GM18867 (cell line): ENCODE measurements at regions not wholly inside any gene's neighbourhood (a gene's known extent, or its start where the extent isn't known, plus 50 kb on each side); places are given as distances from the start of the nearest gene placed in this dataset.
"Not testable (repeated sequence)": the region's sequence is repeated elsewhere in the genome, so short reads cannot be mapped to it uniquely, and the experiment has no call there.

ENCODE experiments used
- ATAC-seq: cut with Tn5 transposase; IDR thresholded peaks from one replicate; pipeline ENCODE4 v1.9.1; 2021; ENCODE audit warnings: mild to moderate bottlenecking, moderate library complexity; ENCODE audit not compliant: unreplicated experiment

DNA sequence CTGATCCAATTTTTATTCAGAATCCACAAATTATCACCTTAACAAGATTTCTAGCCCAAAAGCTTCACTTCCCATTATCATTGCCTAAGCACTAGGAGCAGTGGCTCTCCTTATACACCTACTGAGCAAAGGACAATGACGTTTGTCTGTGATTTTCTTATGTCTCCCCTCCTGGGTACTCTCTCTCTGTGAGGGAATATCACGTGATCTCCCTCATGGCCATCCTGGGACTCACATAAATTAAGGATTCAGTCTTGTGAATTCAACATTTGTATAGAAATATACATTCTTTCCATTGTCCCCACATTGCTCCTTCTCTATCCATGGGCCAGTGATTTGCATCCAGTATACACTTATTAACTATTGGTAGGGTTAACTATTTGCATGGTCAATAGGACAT lies 476.5 kb downstream of the PLK2 start:
- no peak for ATAC-seq

DNA sequence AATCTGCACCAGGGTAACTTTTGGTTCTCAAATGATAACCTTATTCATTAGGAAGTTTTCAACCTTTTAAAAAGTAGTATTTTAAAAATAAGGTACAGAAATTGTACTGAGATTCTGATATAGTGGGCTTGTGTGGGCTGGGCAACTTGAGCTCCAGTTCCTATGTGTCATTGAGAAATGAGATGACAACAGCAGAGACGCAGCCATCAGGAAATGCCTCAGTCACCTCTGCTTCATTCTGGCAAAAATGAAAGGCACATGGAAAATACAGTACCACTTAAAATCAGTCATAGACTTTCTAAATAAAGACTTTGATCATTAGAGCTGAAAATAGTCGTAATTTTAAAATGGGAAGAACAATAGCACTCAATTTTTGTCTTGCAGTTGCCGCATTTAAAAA lies 480.2 kb downstream of the PLK2 start:
- ATAC-seq = no peak

DNA sequence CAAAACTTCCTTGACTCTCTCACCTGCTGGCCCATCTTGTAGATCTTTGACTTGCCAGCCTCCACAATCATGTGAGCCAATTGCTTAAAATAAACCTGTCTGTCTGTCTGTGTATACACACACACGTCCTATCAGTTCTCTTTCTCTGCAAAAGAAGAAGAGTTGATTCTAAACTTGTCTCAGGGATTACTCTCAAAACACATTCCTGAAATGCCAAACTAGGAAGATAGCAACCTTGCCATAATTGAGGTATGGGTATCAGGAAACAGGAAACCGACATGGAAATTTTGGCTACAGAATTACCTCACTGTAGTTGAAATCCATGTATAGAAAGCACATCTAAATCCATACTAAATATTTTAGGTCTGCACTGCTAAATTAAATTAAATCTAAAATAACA lies 483.4 kb downstream of the PLK2 start:
- ATAC-seq = no peak

DNA sequence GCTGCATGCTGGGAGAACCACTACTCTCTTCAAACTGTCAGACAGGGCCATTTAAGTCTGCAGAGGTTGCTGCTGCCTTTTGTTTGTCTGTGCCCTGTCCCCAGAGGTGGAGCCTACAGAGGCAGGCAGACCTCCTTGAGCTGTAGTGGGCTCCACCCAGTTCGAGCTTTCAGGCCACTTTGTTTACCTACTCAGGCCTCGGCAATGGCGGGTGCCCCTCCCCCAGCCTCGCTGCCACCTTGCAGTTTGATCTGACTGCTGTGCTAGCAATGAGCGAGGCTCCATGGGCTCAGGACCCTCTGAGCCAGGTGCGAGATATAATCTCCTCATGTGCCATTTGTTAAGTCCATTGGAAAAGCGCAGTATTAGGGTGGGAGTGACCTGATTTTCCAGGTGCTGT lies 487.8 kb downstream of the PLK2 start:
- not testable (repeated sequence) for ATAC-seq

DNA sequence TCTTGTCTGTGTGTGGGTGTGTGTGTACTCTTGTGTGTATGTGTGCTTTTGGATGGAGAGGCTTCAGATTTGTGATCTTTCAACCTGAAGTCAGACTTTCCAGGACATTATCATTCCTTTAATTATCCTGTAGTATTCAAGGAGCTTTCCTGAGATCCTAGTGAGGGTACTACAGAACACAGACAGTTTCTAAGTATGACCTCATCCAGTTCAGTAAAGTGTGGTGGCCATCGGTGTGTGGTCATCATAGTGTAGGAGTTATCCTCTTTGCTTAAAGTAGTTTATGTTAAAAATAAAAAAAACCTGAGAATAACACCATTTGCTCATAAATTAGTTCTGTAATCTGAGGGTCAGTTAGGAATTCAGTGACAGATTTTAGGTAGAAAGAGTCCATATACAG lies 478.0 kb upstream of the ACTBL2 start:
- no peak for ATAC-seq

DNA sequence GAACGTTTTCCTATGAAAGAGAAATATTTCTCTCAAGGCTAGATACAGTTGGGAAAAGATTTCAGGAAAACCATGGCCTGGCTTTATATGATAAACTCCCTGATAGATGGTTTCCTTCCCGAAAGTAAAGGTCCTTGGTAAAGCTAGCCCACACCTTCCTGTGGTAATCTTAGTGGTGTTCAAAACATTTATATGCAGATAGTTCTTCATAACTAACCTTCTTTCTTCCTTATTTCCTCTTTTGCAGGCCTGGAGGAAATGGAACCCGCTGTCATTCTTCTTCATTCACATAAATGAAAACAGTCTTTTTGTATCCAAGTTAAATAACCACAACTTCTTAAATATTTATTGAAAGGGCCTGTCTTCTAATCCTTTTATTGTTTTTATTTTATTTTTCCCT lies 474.0 kb upstream of the ACTBL2 start:
- ATAC-seq = no peak

DNA sequence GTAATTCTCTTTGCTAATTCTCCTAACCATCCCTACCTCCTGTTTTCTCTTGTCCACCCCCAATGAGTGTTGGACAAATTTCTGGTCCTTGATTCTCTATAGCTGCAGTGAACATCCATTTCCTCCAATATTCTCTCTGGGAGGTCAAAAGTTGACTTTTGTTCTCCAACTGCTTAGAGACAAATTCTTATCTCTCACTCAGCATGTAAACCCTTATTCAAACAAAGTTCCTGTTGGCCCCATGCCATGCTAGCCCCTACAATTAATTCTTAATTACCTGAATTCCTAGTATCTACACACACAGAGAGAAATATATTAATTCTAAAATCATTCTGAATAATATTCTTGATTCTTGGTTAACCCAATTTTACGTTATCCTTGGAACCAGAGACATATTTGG lies 472.9 kb upstream of the ACTBL2 start:
- ATAC-seq = no peak

DNA sequence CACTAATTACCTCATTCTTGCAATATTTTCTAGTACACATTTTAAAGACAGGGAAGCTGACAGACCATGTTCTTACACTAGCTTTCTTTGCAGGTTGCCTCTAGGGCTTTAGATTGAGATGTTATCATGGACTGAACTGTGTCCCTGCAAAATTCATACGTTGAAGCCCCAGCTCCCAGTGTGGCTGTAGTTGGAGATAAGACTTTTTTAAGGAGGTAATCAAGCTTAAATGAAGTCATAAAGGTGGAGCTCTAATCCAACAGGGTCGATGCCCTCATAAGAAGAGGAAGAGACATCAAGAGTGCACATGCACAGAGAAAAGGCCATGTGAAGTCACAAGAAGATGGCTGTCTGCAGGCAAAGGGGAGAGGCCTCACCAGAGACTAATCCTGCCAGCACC lies 471.2 kb upstream of the ACTBL2 start:
- ATAC-seq = no peak

DNA sequence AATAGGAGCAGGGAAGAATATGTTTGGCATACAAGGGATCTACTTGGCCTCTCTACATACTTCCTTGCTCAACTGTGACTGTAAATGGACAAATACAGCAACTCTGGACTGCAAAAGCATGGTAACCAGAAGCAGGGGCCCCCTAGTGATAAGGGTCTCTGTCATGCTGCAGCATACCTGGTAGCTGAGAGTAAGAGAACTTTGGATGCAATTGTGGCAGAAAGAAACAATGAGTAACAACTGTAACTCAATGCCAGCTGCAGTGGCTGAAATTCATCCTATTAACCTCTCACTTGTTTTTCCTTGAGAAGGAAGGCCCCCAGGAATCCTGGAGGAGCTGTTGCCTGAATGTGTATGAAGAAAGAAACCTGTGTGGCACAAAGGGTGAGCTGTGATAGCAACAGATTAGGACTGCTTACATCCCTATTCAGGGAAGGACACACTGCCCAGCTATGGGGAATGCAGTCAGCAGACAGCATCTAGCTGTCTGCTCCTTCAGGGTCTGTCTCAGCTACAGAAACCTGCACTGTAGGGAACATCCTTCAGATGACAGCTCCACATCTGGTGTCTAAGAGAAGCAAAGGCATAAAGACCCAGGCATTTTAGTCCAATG lies 468.1 kb upstream of the ACTBL2 start:
- no peak for ATAC-seq

DNA sequence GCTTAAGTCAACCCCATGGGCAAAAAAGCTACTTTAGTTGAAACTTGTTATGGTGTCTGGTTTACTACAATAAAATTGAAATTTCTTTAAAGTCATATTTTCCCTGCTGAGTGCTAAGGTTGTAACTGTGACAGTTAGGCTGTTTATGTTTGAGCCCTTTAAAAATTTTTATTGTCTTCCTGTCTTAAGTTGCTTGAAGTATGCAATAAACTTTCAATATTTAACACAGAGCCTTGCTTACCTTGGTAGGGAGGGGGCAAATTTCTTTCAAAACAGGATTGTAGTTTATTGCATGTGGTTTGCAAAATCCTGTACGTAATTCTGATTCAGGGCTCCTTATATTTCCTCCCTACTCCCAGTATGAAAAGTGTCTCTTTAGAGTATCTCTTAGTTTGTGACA lies 465.5 kb upstream of the ACTBL2 start:
- ATAC-seq = no peak

DNA sequence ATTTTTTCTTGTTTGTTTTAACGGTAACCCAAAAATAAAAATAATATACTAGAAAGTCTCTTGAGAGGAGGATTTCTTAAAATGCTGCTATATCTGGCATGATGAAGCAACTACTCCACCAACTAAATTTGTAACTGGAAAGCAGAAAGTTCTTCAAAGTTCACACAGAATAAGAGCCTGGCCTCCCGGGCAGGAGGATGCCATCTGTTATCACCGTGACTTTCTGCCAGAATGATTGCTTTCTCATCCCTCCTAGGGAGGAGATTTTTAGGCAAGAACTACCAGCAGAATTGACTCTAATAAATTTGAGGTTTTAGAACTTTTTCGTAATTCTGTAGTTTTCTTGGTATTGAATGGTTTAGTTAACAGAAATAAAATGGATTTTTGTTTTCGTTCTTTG lies 464.6 kb upstream of the ACTBL2 start:
- no peak for ATAC-seq

DNA sequence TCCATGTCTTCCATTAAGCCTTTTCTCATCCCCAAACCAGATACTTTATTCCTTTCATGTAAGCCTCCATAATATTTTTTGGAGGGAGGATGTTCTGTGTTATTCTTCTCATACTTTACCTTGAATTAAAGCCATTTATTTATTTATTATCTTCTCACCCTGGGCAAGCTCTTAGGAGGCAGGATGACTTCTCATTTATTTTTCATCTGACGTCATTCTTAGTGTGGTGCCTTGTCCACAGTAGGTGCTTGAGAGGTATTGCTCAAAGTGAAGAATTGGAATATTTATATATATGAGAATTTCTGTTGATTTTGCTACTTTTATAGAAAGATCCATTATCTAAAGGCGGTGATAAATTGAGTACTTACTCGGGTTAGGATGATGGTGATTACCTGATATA lies 458.3 kb upstream of the ACTBL2 start:
- ATAC-seq = no peak

DNA sequence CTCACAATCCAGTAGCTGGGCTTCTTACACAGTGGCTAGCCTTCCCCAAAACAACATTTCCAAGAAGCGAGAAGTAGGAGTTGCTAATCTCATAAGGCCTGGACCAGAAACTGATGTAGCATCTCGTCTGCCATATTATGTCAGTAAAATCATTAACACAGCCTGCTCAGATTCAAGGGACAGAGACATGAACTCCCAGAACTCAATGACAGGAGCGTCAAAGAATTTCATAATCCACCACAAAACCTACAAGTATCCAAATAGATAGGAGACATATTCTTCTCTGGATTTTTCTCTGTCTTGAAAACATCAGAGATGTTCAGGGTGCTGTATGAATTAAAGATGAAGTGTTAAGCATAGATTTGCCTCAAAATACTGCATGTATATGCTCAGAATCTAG lies 457.6 kb upstream of the ACTBL2 start:
- ATAC-seq = no peak

DNA sequence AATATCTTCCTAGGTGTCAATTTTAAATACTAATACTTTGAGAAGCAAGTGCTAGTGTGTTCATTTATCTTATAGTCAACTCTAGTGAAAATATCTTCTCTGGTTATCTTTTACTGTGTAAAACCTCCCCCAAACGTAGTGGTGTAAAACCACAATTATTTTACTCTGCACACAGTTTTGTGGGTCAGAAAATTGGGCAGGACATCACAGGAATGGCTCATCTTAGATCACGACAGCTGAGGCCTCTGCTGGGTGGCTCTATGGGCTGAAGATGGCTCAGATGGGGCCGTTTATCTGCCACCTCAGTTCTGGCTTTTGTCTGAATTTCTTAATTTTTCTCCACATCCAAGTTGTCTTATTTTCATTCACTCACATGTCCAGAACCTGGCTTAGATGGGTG lies 457.2 kb upstream of the ACTBL2 start:
- ATAC-seq = no peak

DNA sequence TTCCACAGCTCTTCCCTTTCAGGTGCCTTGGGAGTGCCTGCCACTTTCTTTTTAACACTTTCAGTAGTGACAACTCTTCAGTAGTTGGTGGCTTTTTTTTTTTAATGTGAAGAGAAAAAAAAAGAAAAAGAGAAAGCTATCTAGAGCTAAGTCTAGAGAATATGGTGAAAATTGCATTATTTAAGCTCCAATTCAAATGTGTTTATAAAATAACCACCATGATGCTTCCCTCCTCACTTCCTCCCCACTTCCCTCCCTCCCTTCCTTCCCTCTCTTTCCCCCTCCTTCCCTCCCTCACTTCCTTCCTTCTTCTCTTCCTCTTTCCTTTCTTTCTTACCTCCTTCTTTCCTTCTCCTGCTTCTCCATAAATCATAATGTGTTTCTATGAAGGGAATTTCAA lies 456.7 kb upstream of the ACTBL2 start:
- ATAC-seq = no peak

DNA sequence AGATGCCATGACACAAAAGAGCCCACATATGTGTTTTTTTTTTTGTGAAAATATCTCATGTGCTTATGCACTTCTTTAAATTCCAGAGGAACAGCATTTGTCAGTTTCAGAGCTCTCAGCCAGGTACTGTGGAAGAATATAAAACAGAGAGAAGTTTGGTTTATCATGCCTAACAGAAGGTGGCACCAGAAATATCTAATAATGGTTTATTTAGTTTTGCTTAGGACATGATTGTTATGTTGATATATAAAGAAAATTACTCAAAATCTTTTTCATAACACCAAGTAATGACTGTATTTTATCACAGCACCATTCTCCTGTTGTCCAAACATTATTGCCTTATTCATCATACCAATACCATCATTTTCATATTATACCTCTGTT lies 455.6 kb upstream of the ACTBL2 start:
- ATAC-seq = no peak

DNA sequence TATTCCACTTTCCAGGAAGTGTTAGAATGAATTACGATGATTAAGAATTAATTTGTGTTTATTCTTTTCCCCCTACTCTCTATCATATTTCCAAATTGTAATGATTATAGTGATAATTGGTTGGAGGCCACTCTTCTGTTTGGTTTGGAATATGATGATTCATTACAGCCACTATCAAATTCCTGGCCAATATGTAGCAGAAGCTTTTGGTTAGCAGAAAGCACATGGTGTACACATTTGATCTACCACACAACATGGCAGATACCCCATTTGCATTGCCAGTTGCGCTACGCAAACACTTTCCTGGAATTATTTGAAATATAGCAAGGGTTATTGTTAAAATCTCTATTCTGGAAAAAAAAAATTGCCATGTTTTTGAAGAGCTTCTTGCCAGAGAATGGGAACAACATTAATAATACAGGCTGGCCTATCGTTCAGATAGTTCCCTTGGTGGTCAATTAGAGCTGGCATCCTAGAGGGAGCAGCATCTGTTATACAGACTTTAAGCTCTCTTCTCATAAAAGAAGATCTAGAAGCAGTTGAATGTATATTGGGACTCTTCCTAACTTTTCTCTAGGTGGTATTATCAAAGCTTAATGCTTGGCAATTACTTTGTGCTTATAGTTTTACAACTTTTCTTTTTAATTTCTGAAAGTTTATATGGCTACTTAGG lies 455.0 kb upstream of the ACTBL2 start:
- no peak for ATAC-seq

DNA sequence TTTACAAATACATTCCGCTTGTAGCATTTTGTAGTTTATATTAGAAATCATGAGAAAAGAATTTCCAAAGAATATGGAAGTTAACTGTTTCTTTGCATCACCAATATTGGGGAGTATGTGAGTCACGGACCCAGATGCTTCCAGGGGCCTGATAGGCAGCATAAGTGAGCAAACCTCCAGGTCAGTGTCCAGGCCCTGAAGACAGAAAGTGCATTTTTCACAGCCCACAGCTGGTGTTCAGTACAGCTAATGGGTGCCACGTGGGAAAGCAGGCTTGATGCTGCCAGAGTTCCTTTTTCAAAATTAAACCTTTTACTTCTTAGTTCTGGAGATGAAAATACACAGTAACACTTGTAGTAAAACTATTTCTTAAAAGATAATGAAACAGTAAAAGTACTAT lies 454.4 kb upstream of the ACTBL2 start:
- no peak for ATAC-seq

DNA sequence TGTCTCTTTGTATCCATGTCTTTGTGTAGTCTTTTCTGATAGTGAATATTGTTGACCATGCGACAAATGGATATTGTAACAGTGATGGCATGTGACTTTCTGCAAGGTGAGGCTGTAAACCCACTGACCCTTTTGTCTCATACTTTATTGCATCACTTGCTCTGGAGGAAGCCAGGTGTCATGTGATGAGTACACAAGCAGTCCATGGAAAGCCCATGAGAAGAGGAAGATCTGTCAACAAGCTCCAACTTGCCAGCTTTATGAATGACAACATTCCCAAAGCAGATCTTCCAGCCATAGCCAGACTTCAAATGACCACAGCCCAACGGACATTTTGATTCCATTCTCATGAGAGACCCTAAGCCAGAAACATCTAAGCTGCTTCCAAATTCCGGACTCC lies 450.1 kb upstream of the ACTBL2 start:
- ATAC-seq = no peak

DNA sequence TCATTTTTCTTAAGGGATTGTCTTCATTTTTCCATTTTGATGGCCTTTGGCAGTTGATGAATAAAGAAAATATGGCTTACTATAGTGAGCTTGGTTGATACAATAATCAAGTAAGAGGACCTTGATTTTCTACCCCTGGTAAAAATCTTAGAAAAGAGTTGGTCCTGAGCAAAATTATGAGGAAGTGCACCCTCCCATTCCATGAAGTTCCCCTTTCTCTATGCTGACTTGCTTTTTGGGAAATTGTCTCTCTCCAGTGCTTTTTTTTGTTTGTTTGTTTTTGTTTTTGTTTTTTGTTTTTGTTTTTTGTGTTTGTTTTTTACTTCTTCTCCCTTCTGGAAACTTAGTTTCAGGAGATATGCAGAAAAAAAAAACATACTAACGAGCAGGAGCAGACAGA lies 449.2 kb upstream of the ACTBL2 start:
- no peak for ATAC-seq

DNA sequence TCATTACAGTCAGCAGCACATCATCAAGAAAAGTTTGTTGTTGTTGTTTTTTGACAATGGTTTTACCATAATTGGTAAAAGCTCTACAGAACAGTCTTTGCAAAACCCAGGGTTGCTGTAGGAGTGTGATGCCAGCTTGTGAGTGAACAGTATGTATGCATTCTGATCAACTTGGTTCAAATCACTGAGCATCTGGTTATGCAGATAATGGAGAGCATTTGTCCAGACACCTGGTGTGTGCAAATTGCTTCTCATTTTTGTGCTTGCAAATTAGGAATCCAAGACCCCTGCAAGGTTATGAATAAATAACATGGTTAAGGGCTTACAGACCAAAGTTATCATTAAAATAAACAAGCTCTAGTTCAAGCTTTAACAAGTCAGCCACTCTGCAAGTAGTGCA lies 448.7 kb upstream of the ACTBL2 start:
- ATAC-seq = no peak

DNA sequence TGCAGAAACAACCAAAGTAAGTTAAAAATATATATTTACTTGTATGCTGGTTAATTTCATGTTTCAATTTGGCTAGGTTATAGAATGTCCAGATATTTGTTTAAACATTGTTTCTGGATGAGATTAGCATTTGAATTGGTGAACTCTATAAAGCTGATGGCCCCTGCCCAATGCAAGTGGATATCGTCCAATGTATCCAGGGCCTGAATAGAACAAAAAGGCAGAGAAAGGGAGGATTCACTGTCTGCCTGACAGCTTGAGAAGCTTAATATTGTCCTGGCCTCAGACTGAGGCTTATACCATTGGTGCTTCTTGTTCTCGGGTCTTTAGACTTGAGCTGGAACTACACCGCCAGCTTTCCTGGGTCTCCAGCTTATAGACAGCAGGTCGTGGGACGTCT lies 446.7 kb upstream of the ACTBL2 start:
- ATAC-seq = no peak

DNA sequence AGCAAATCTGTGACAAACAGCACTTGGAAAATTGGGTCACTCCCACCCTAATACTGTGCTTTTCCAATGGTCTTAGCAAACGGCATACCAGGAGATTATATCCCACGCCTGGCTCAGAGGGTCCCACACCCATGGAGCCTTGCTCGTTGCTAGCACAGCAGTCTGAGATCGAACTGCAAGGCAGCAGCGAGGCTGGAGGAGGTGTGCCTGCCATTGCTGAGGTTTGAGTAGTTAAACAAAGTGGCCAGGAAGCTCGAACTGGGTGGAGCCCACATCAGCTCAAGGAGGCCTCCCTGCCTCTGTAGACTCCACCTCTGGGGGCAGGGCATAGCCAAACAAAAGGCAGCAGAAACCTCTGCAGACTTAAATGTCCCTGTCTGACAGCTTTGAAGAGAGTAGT lies 440.5 kb upstream of the ACTBL2 start:
- not testable (repeated sequence) for ATAC-seq
